ENCODE measurements at regions not wholly inside any gene's neighbourhood (a gene's known extent, or its start where the extent isn't known, plus 50 kb on each side); places are given as distances from the start of the nearest gene placed in this dataset.

DNA sequence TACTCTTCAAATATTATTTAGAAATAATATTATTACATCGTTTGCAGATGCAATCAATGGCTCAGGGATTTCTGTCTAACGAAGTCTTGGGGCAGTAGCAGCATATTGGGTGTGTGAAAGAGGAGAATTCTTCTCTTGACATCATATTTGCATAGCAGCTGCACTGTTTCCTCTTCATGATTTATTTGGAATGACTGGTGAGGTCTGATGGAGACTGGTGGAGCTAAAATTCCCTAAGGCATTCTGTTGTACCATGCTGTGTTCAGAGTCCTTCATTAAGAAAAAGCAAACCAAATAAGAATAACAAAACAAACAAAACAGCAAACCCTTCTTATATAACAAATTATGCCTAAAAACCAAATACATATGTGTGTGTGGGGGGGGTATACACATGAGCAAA is 177.6 kb downstream of the DIRAS2 start:
- no peak for DNase-seq
- TF ChIP-seq, protein P1, sequence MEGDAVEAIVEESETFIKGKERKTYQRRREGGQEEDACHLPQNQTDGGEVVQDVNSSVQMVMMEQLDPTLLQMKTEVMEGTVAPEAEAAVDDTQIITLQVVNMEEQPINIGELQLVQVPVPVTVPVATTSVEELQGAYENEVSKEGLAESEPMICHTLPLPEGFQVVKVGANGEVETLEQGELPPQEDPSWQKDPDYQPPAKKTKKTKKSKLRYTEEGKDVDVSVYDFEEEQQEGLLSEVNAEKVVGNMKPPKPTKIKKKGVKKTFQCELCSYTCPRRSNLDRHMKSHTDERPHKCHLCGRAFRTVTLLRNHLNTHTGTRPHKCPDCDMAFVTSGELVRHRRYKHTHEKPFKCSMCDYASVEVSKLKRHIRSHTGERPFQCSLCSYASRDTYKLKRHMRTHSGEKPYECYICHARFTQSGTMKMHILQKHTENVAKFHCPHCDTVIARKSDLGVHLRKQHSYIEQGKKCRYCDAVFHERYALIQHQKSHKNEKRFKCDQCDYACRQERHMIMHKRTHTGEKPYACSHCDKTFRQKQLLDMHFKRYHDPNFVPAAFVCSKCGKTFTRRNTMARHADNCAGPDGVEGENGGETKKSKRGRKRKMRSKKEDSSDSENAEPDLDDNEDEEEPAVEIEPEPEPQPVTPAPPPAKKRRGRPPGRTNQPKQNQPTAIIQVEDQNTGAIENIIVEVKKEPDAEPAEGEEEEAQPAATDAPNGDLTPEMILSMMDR (IDR thresholded peaks at IDR 0.05): no peak
- TF ChIP-seq POLR2A (IDR thresholded peaks at IDR 0.05): no peak
- no peak overlapping the region for H3K4me3 ChIP-seq
- no peaks in the 10 kb centered on the region for H3K27me3 ChIP-seq
- no peaks in the 10 kb centered on the region for H3K9me3 ChIP-seq
- no peaks in the 10 kb centered on the region for H3K36me3 ChIP-seq
- no peaks in the 10 kb centered on the region for H3K4me1 ChIP-seq
- intact Hi-C loops (cut with DNase I; ENCODE audit: low total_unique reads): no loop called here
- no peak overlapping the region for H3K27ac ChIP-seq

DNA sequence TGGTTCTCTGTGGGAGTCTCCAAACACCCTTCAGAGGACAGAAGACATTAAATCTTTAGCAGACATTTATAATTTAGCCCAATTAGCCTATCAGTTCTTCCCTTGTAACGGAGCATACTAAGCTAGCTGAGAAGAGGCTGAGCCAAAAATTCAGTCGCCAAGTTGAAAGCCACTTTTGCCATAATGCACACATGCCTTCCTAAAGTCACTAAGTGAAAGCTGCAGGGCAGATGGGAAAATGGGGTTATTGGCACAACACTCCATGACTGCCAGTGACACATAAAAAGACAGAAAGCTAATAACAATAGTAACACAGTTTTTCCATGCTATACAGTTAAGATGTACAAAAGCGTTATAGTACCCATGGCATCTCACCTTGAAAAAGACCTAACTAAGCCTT is 176.2 kb downstream of the DIRAS2 start:
- no peaks in the 10 kb centered on the region for H3K27me3 ChIP-seq
- no peaks in the 10 kb centered on the region for H3K4me1 ChIP-seq
- intact Hi-C loops (cut with DNase I; ENCODE audit: low total_unique reads): no loop called here
- no peak for DNase-seq
- H3K4me3 ChIP-seq: no peak overlapping the region
- TF ChIP-seq, protein P1 (IDR thresholded peaks at IDR 0.05): no peak
- no peak for TF ChIP-seq POLR2A (IDR thresholded peaks at IDR 0.05)
- H3K27ac ChIP-seq: no peak overlapping the region
- no peaks in the 10 kb centered on the region for H3K36me3 ChIP-seq
- no peaks in the 10 kb centered on the region for H3K9me3 ChIP-seq

GRCh38 chr9:90469435-90469834 is 173.2 kb downstream of the DIRAS2 start:
- no peaks in the 10 kb centered on the region for H3K9me3 ChIP-seq
- intact Hi-C loops (cut with DNase I; ENCODE audit: low total_unique reads): no loop called here
- TF ChIP-seq, protein P1 (IDR thresholded peaks at IDR 0.05): no peak
- no peak for TF ChIP-seq POLR2A (IDR thresholded peaks at IDR 0.05)
- H3K4me3 ChIP-seq: no peak overlapping the region
- no peak overlapping the region for H3K27ac ChIP-seq
- no peak for DNase-seq
- no peaks in the 10 kb centered on the region for H3K27me3 ChIP-seq
- H3K4me1 ChIP-seq: no peaks in the 10 kb centered on the region
- no peaks in the 10 kb centered on the region for H3K36me3 ChIP-seq

DNA sequence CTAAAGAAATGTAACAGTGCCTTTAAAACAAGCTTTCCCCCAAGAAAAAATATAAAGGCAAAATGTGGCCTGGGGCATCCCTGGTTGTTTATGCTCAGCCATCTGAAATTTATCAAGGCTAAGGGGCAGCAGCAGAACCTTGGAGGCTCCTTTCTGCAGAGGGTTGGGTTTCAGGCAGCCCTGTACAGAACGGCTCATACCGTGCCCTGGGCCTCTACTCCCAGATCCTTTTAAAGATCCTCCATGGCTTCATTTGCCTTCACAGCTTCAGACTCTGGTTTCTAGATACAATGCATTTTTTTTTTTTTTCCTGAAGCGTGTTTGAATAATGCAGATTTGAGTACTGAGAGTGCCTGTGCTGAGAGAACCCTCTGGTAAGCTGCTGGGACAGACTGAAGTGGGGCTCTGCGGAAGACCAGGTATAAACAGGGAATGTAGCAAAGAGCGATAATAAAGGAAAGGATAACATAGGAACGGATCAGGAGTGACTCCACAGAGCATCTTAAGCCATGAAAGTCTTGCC is 172.7 kb downstream of the DIRAS2 start:
- no peak for DNase-seq

GRCh38 chr9:90476058-90476457 is 166.6 kb downstream of the DIRAS2 start:
- TF ChIP-seq POLR2A (IDR thresholded peaks at IDR 0.05): no peak
- TF ChIP-seq, protein P1 (IDR thresholded peaks at IDR 0.05): no peak
- H3K4me3 ChIP-seq: no peak overlapping the region
- H3K4me1 ChIP-seq: no peaks in the 10 kb centered on the region
- intact Hi-C loops (cut with DNase I; ENCODE audit: low total_unique reads): no loop called here
- no peaks in the 10 kb centered on the region for H3K9me3 ChIP-seq
- no peaks in the 10 kb centered on the region for H3K36me3 ChIP-seq
- DNase-seq: no peak
- no peaks in the 10 kb centered on the region for H3K27me3 ChIP-seq
- H3K27ac ChIP-seq: no peak overlapping the region

More for the DNA sequence above, 172.7 kb downstream of the DIRAS2 start:
- Histone ChIP-seq H3K9me3 (no peaks in the 10 kb centered on the region), H3K27ac (no peak overlapping the region), H3K36me3 (no peaks in the 10 kb centered on the region), H3K4me1 (no peaks in the 10 kb centered on the region), H3K4me3 (no peak overlapping the region), H3K27me3 (no peaks in the 10 kb centered on the region)
- TF ChIP-seq POLR2A (IDR thresholded peaks at IDR 0.05): no peak
- TF ChIP-seq, protein P1 (IDR thresholded peaks at IDR 0.05): no peak
- intact Hi-C loops (cut with DNase I; ENCODE audit: low total_unique reads): no loop called here
